HCT116 (cell line): ENCODE measurements at regions not wholly inside any gene's neighbourhood (a gene's known extent, or its start where the extent isn't known, plus 50 kb on each side); places are given as distances from the start of the nearest gene placed in this dataset.
A peak's percentile ranks its signal among the peaks of the same experiment; 100 is the strongest.

Source experiments
- ATAC-seq: fragments of 200-7000 bp; cut with Tn5 transposase; 2 replicates; pipeline ENCODE4 v1.9.1; 2020; ENCODE audit warnings: mild to moderate bottlenecking, moderate library complexity
- BruUV-seq: library from RNA; stranded (reverse); fragments of 400-500 nt; replicated peaks from 2 replicates; lab custom pipeline; 2021; lab: Mats Ljungman, UMichigan
- CTCF ChIA-PET: fragments of 300-600 bp; sonication (Branson Sonifier 250); formaldehyde crosslinking; loops from one replicate; lab custom pipeline; 2021; ENCODE audit warnings: antibody characterized with exemption; lab: Charles Lee
- POLR2A ChIA-PET: fragments of 300-600, 350-600 bp; sonication (Branson Sonifier 250); formaldehyde crosslinking; loops from one replicate; lab custom pipeline; 2021; ENCODE audit warnings: antibody characterized with exemption; lab: Charles Lee
- RAD21 ChIA-PET, 2 experiments: fragments of 300-600 bp; sonication (Branson Sonifier 250); formaldehyde crosslinking; loops; one replicate each; lab custom pipeline; 2023; ENCODE audit warnings: low total read pairs in 2 of 2; ENCODE audit not compliant: uncharacterized antibody in 2 of 2, unreplicated experiment in 2 of 2, low non-redundant PET in 1 of 2; lab: Charles Lee
- DNase-seq: peaks from one replicate; pipeline ENCODE4 v3.0.0-alpha.2; 2010; ENCODE audit warnings: low read depth, low spot score
- H2AFZ ChIP-seq: fragments of 200-600 bp; shearing (Covaris generic), sonication (generic); 2 replicates; pipeline ENCODE4 v1.6.1; 2017; ENCODE audit warnings: low read depth, mixed run types, mixed read lengths, antibody characterized with exemption, low read length; ENCODE audit not compliant: poor library complexity, severe bottlenecking
- H3K27ac ChIP-seq: 2 replicates; pipeline ENCODE4 v1.5.1; 2012; ENCODE audit warnings: low read depth, low read length
- H3K27me3 ChIP-seq: fragments of 200-600 bp; sonication (generic); 2 replicates; pipeline ENCODE4 v1.6.1; 2016; ENCODE audit warnings: mixed run types, low read length, mixed read lengths; ENCODE audit not compliant: insufficient read depth
- H3K36me3 ChIP-seq, 2 experiments: fragments of 200-500 bp in 1 of 2; fragments of 200-600 bp in 1 of 2; sonication (Bioruptor generic) in 1 of 2; sonication (generic) in 1 of 2; 2 replicates each; pipeline versions ENCODE4 v1.5.1 to v1.6.1; 2014 to 2016; ENCODE audit warnings: low read length in 2 of 2, inconsistent platforms in 1 of 2, mixed read lengths in 1 of 2, mixed run types in 1 of 2; ENCODE audit not compliant: insufficient read depth in 2 of 2, control insufficient read depth in 1 of 2
- H3K4me1 ChIP-seq, 2 experiments: fragments of 200-600 bp in 1 of 2; sonication (generic) in 1 of 2; 2 replicates each; pipeline versions ENCODE4 v1.5.1 to v1.6.1; 2012 to 2017; ENCODE audit warnings: low read length in 2 of 2, inconsistent platforms in 1 of 2, mild to moderate bottlenecking in 1 of 2, mixed read lengths in 1 of 2, mixed run types in 1 of 2, moderate library complexity in 1 of 2; ENCODE audit not compliant: insufficient read depth in 2 of 2, control insufficient read depth in 1 of 2
- H3K4me2 ChIP-seq: fragments of 200-600 bp; sonication (generic); 2 replicates; pipeline ENCODE4 v1.6.1; 2017; ENCODE audit warnings: mixed run types, low read length, mixed read lengths
- H3K4me3 ChIP-seq, 2 experiments: fragments of 200-600 bp in 1 of 2; sonication (generic) in 1 of 2; replicated peaks in 1 of 2; 2 replicates each; pipeline ENCODE4 v1.5.1; 2011 to 2016; ENCODE audit warnings: low read length in 2 of 2, control low read depth in 1 of 2, low read depth in 1 of 2, mild to moderate bottlenecking in 1 of 2, mixed read lengths in 1 of 2, mixed run types in 1 of 2
- H3K79me2 ChIP-seq: fragments of 200-600 bp; sonication (generic); 2 replicates; pipeline ENCODE4 v1.6.1; 2017; ENCODE audit warnings: mild to moderate bottlenecking, mixed run types, low read length, moderate library complexity, mixed read lengths; ENCODE audit not compliant: insufficient read depth
- H3K9ac ChIP-seq: fragments of 200-600 bp; sonication (generic); 2 replicates; pipeline ENCODE4 v1.6.1; 2016; ENCODE audit warnings: low read length, mixed read lengths
- H3K9me2 ChIP-seq: fragments of 200-600 bp; sonication (generic), shearing (Covaris generic); 2 replicates; pipeline ENCODE4 v1.6.1; 2017; ENCODE audit warnings: mixed run types, mild to moderate bottlenecking, moderate library complexity; ENCODE audit not compliant: insufficient read depth
- H3K9me3 ChIP-seq, 2 experiments: fragments of 200-500 bp in 1 of 2; fragments of 200-600 bp in 1 of 2; sonication (Bioruptor generic) in 1 of 2; sonication (generic) in 1 of 2; 2 replicates each; pipeline ENCODE4 v1.6.1; 2014 to 2017; ENCODE audit warnings: low read length in 2 of 2, mixed read lengths in 2 of 2, inconsistent platforms in 1 of 2, low read depth in 1 of 2, mild to moderate bottlenecking in 1 of 2, mixed run types in 1 of 2, moderate library complexity in 1 of 2; ENCODE audit not compliant: control insufficient read depth in 1 of 2, insufficient read depth in 1 of 2
- H4K20me1 ChIP-seq: fragments of 200-600 bp; sonication (generic), shearing (Covaris generic); 2 replicates; pipeline ENCODE4 v1.6.1; 2017; ENCODE audit warnings: mixed run types, mild to moderate bottlenecking, moderate library complexity; ENCODE audit not compliant: insufficient read depth
- CTCF ChIP-seq, 3 experiments: fragments of 200-600 bp in 1 of 3; sonication (generic) in 1 of 3; IDR thresholded peaks in 2 of 3; conservative IDR thresholded peaks in 1 of 3; 2 replicates each; pipeline ENCODE4 v1.5.1; 2012 to 2017; ENCODE audit warnings: low read depth in 2 of 3, low read length in 2 of 3, antibody characterized with exemption in 1 of 3, borderline replicate concordance in 1 of 3, control low read depth in 1 of 3, mild to moderate bottlenecking in 1 of 3, mixed read lengths in 1 of 3, mixed run types in 1 of 3, moderate library complexity in 1 of 3; ENCODE audit not compliant: insufficient read depth in 1 of 3
- EZH2 ChIP-seq: fragments of 200-600 bp; sonication (generic); IDR thresholded peaks from 2 replicates; pipeline ENCODE4 v1.6.1; 2017; ENCODE audit warnings: antibody characterized with exemption, mixed run types
- EZH2phosphoT487 ChIP-seq: fragments of 200-600 bp; IDR thresholded peaks from 2 replicates; pipeline ENCODE4 v1.6.1; 2018; ENCODE audit warnings: antibody characterized with exemption, borderline replicate concordance
- FOSL1 ChIP-seq: IDR thresholded peaks from 2 replicates; pipeline ENCODE4 v1.6.1; 2012; ENCODE audit warnings: low read depth
- TCF7L2 ChIP-seq: IDR thresholded peaks from 2 replicates; pipeline ENCODE4 v1.7.0; 2011; ENCODE audit warnings: borderline replicate concordance, inconsistent platforms; ENCODE audit not compliant: insufficient read depth, insufficient read length; ENCODE audit errors: extremely low read depth
- intact Hi-C: fragments of 100-400 bp; cut with micrococcal nuclease; formaldehyde crosslinking; loops from 2 replicates; pipeline ENCODE4 v1.10.0; 2022
- TF ChIP-seq, protein P1 (sequence below): IDR thresholded peaks from 2 replicates; pipeline ENCODE4 v1.6.1; 2012; ENCODE audit warnings: low read depth

- Histone ChIP-seq H2AFZ (no peak overlapping the region), H3K79me2 (no peaks in the 10 kb centered on the region), H4K20me1 (no peaks in the 10 kb centered on the region), H3K9me2 (no peaks in the 10 kb centered on the region), H3K4me1 (peaks cover 1 to 25% of the 10 kb centered on the region in 2 experiments; a peak in 3 of 4 replicates), H3K4me3 (no peak overlapping the region), H3K27me3 (no peaks in the 10 kb centered on the region), H3K4me2 (no peak overlapping the region), H3K9me3 (no peaks in the 10 kb centered on the region), H3K9ac (no peak overlapping the region), H3K27ac (no peak overlapping the region), H3K36me3 (no peaks in the 10 kb centered on the region)
- intact Hi-C loops = no loop called here
- RAD21 ChIA-PET = no interaction called here
- TF ChIP-seq EZH2 (no peak), EZH2phosphoT487 (no peak), TCF7L2 (no peak), FOSL1 (no peak), CTCF (IDR thresholded peaks at IDR 0.05 in 2 of 3, conservative IDR thresholded peaks at IDR 0.05 in 1 of 3; ENCODE audit: borderline replicate concordance in 1 of 3, insufficient read depth in 1 of 3, low read depth in 2 of 3, low read length in 2 of 3) (no peak)
- TF ChIP-seq, protein P1, sequence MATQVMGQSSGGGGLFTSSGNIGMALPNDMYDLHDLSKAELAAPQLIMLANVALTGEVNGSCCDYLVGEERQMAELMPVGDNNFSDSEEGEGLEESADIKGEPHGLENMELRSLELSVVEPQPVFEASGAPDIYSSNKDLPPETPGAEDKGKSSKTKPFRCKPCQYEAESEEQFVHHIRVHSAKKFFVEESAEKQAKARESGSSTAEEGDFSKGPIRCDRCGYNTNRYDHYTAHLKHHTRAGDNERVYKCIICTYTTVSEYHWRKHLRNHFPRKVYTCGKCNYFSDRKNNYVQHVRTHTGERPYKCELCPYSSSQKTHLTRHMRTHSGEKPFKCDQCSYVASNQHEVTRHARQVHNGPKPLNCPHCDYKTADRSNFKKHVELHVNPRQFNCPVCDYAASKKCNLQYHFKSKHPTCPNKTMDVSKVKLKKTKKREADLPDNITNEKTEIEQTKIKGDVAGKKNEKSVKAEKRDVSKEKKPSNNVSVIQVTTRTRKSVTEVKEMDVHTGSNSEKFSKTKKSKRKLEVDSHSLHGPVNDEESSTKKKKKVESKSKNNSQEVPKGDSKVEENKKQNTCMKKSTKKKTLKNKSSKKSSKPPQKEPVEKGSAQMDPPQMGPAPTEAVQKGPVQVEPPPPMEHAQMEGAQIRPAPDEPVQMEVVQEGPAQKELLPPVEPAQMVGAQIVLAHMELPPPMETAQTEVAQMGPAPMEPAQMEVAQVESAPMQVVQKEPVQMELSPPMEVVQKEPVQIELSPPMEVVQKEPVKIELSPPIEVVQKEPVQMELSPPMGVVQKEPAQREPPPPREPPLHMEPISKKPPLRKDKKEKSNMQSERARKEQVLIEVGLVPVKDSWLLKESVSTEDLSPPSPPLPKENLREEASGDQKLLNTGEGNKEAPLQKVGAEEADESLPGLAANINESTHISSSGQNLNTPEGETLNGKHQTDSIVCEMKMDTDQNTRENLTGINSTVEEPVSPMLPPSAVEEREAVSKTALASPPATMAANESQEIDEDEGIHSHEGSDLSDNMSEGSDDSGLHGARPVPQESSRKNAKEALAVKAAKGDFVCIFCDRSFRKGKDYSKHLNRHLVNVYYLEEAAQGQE = no peak
- CTCF ChIA-PET = no interaction called here
- peak; percentile 51 for DNase-seq
- ATAC-seq = no peak
- POLR2A ChIA-PET = no interaction called here
- no TSS peak for BruUV-seq
Measured at GRCh38 chr10:3873728-3874461, 88.9 kb upstream of the KLF6 start.
